T-helper 2 cell (primary cell): ENCODE measurements at regions not wholly inside any gene's neighbourhood (a gene's known extent, or its start where the extent isn't known, plus 50 kb on each side); places are given as distances from the start of the nearest gene placed in this dataset.

Source experiments
- DNase-seq, 5 experiments: peaks; one replicate each; pipeline versions ENCODE4 v3.0.0 to v3.0.0-alpha.2; 2012 to 2022

DNA sequence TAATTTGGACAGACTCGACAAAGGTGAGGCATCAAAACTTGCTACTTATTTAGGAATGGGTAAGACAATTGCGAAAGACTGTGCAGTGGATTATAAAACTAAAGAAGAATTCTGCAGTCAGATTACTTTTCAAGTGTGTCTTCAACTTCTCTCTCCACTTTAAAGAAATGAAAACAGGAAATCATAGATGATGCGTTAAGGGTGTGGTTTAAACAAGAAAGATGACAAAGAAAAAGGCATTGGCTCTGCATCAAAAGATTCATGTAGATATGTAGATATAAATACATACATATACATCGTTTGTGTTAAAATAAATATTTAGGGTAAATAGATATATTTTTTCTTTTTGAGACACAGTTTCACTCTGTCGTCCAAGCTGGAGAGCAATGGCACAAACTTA is 74.6 kb upstream of the PARP11 start:
- peak in 2 of 5 experiments; percentile 35 to 84 for DNase-seq

DNA sequence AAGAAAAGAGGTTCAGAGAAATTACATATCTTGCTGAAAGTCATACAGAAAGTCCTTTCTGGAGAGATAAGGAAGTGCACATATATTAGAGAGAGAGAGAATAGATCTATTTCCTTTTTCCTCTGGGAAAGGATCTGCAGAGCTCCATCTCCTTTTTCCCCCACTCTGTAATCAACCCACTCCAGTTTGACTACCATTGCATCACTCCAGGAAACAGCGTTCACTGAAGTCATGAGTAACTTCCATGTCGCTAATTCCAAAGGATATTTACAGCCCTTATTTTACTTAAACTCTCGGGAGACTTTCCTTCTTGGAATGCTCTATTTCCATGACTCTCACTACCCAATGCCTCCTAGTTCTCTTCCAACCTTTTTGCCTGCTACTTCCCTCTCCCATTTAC is 72.5 kb upstream of the PARP11 start:
- no peak for DNase-seq

- no peak for DNase-seq
Measured at GRCh38 chr12:3944620-3945019, 71.4 kb upstream of the PARP11 start.

DNA sequence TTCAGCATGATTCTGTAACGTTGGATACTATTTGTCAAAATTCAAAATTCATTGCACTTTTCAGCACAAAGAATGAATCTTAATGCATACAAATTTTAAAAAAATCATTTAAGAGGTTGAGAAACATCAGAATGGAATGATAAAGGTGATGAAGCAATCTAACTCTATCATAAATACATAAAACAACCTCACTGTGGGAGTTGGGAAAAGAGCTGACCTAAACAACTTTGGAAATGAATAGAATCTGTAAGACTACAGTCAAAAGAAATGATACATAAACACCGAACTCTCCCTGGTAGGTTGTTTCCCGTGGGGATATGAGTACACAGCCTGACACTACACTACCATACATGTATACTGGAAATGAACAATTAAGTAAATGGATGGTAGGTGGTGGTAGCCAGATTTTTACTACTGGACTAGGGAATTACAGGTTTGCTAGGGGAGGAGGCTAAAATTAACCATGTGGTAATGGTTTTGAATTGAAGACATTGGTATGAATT is 64.9 kb upstream of the PARP11 start:
- no peak for DNase-seq

DNA sequence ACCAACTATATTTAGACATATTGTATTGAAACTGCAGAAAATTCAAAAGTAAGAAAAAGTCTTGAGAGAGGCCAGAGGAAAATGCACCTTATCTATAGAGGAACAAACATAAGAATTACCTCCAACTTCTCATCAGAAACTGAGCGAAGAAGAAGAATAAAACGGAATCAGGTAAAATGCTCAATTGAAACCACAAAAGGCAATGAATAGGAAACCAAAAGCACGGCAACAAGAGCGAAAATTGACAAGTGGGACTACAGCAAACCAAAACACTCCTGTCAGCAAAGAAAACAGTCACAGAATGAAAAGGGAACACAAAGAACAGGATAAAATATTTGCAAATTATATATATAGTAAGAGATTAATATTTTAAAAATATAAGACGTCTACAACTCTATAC is 61.9 kb upstream of the PARP11 start:
- peak in 2 of 5 experiments; percentile 22 to 86 for DNase-seq

- no peak for DNase-seq
Measured at GRCh38 chr12:3933819-3934192, 60.6 kb upstream of the PARP11 start.

DNA sequence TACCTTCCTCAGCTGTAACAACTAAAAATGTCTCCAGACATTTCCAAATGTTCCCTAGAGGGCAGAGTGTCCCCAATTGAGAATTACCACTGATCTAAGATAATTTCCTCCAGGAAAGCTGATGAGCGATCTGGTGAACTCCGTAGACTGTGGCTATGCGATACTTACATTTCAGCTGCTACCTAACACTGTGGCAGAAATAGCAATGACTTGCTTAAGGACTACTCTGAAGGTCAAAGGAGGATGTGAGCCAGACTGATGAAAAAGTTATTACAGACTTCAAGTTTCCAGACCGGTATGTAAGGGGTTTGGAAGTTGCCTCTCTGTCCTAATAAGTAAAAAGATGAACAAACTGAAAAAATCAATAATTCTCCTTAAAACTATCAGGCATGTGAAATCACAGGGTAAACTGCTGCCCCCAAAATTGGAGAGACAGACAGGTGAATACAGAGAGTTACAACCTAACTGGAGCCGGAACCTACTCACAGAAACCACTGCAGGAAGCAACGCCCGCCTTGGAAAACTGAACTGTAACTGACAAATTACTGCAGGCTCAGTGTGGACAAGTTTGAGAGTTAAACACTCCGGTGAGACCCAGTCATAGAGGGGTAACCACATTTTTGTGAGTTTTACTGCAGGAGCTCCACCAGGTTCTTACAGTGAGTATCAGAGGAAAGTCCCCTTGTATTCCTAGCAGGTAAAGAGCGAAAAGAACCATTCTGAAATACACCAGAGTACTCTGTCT is 60.0 kb upstream of the PARP11 start:
- DNase-seq = peak in 1 of 5 experiments; percentile 64

DNA sequence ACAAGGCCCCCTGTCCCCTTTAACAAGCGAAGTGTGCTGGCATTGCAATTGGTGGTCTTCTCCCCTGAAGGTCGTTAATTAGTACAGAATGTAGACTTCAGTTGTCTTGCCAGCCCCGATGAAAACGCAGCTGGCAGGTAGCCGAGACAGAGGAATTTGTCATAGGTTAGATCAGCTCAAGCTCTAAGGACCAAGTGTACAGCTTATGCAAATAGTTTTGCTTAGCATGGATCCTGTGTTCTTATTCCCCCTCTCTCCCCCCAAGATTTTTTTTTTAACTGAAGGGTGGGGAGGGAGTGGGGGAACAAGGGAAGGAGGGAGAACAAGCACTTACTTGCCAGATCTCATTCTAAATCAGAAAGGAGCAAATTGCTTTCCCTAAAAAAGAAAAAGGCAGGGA is 58.6 kb upstream of the PARP11 start:
- DNase-seq = no peak

GRCh38 chr12:3931206-3931605 is 58.0 kb upstream of the PARP11 start:
- peak in 2 of 5 experiments; percentile 11 to 85 for DNase-seq

GRCh38 chr12:3929875-3930615 is 56.8 kb upstream of the PARP11 start:
- no peak for DNase-seq

DNA sequence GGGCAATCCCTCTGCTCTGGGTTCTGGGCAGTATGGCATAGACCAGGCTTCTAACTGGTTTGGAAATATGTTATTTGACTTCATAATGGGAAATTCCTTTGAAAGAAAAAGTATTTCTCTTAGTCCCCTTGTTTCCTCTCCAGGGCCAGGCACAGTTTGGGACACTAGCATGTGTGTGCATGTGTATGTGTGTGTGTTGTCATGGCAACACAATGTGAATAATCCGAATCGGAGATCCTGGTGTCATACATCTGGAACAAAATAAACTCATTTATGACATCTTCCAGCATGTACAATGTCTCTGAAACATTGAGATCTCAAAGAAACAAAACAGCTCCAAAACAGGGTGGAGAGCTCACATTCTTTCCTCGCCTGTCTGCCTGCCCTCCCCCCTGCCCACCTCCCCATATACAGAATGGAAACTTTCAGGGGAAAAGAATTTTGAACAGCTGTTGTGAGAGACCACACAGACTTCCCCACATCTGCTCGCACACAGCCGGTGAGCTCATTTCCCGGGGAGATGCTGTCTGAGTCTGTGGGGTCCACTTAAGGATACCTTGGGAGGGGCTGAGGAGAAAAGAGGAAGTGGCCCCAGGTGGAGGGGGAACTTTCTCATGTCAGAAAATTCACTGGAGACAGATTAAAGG is 55.5 kb upstream of the PARP11 start:
- no peak for DNase-seq

DNA sequence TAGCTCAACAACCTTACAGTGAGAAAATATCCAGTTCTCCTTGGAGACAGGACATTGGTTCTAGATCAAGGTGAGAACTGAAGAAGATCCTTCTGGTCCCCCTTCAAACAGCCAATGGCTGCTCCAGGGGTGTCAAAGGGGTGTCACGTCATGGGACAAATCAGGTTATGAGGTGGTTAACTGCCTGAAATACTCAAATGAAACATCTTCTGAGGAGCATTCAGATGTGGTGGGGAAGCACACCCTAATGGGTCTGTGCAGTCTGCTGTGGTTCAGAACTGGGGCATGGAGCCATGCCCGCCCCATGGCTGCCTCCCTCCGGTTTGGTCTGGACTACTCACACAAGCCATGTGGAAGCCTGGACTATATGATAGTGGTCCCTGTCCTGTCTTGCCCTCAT is 52.4 kb upstream of the PARP11 start:
- DNase-seq = no peak

DNA sequence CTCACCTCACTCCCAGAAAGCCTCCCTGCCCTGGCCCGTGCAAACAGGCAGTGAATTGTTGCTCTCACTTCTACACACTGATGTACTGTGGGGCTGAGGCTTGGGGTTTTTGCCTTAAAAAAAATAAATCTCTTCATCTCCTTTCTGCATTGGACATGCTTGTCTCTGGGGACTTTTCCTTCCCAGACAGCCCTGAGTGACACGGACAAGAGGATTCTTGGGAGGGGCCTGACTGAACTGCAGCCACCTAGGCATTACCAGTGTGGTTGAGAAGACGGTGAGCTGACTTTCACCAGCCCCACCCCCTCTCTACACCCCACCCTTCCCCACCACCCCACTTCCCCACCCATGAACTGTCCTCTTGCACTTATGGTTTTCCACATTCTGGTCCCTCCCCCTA is 51.6 kb upstream of the PARP11 start:
- DNase-seq = no peak

GRCh38 chr12:3923021-3923420 is 49.8 kb upstream of the PARP11 start:
- DNase-seq = no peak
